H1 (cell line): ENCODE measurements at regions not wholly inside any gene's neighbourhood (a gene's known extent, or its start where the extent isn't known, plus 50 kb on each side); places are given as distances from the start of the nearest gene placed in this dataset.

ENCODE experiments used
- CBX8 ChIP-seq: fragments of 300-800, 300-1000 bp; sonication (generic); IDR thresholded peaks from 2 replicates; pipeline ENCODE4 v1.7.1; 2016; ENCODE audit warnings: low read depth, low read length, borderline replicate concordance
- CEBPB ChIP-seq: IDR thresholded peaks from 2 replicates; pipeline ENCODE4 v1.6.1; 2012; ENCODE audit warnings: low read depth, low read length
- CHD1 ChIP-seq: IDR thresholded peaks from 2 replicates; pipeline ENCODE4 v1.6.1; 2012; ENCODE audit warnings: low read depth, low read length, improper control_type of control experiment
- CHD7 ChIP-seq: fragments of 300-600 bp; sonication (generic); IDR thresholded peaks from 2 replicates; pipeline ENCODE4 v1.7.1; 2012; ENCODE audit warnings: low read length, moderate library complexity, mild to moderate bottlenecking, inconsistent platforms; ENCODE audit not compliant: insufficient replicate concordance
- FOSL1 ChIP-seq: IDR thresholded peaks from 2 replicates; pipeline ENCODE4 v1.6.1; 2011; ENCODE audit warnings: mild to moderate bottlenecking, low read depth, low read length, moderate library complexity; ENCODE audit not compliant: insufficient read depth
- GTF2F1 ChIP-seq: IDR thresholded peaks from 2 replicates; pipeline ENCODE4 v1.6.1; 2012; ENCODE audit warnings: low read depth, low read length, improper control_type of control experiment, borderline replicate concordance
- KDM1A ChIP-seq: fragments of 200-600, 300-600 bp; sonication (generic); IDR thresholded peaks from 2 replicates; pipeline ENCODE4 v1.7.1; 2016; ENCODE audit warnings: mild to moderate bottlenecking, low read length, borderline replicate concordance
- POLR2AphosphoS5 ChIP-seq: IDR thresholded peaks from 2 replicates; pipeline ENCODE4 v1.6.1; 2011; ENCODE audit warnings: low read depth, low read length
- RAD21 ChIP-seq, 2 experiments: IDR thresholded peaks in 1 of 2; conservative IDR thresholded peaks in 1 of 2; 2 replicates each; pipeline ENCODE4 v1.6.1; 2011; ENCODE audit warnings: low read depth in 2 of 2, low read length in 2 of 2, improper control_type of control experiment in 1 of 2, inconsistent platforms in 1 of 2, mild to moderate bottlenecking in 1 of 2, moderate library complexity in 1 of 2
- SIN3A ChIP-seq, 2 experiments: IDR thresholded peaks in 1 of 2; conservative IDR thresholded peaks in 1 of 2; 2 replicates each; pipeline ENCODE4 v1.6.1; 2011 to 2012; ENCODE audit warnings: low read length in 2 of 2, improper control_type of control experiment in 1 of 2, low read depth in 1 of 2, mild to moderate bottlenecking in 1 of 2

- TF ChIP-seq CHD7 (no peak), FOSL1 (no peak), SIN3A (conservative IDR thresholded peaks at IDR 0.05 in 1 of 2, IDR thresholded peaks at IDR 0.05 in 1 of 2; ENCODE audit: low read depth in 1 of 2, low read length in 2 of 2) (no peak), KDM1A (no peak), POLR2AphosphoS5 (no peak), CEBPB (no peak), CBX8 (no peak), RAD21 (IDR thresholded peaks at IDR 0.05 in 1 of 2, conservative IDR thresholded peaks at IDR 0.05 in 1 of 2; ENCODE audit: low read depth in 2 of 2, low read length in 2 of 2) (no peak), CHD1 (no peak), GTF2F1 (no peak)
These were observed 90.4 kb downstream of the CEBPB start (continued) for GRCh38 chr20:50280851-50281655.
